ENCODE measurements at regions not wholly inside any gene's neighbourhood (a gene's known extent, or its start where the extent isn't known, plus 50 kb on each side); places are given as distances from the start of the nearest gene placed in this dataset.

GRCh38 chr6:16928387-16928786 lies 167.1 kb upstream of the ATXN1 start:
- TF ChIP-seq CTCF (IDR thresholded peaks at IDR 0.05; ENCODE audit: low read depth, low read length, poor library complexity, severe bottlenecking), result no peak
- TF ChIP-seq EZH2phosphoT487 (IDR thresholded peaks at IDR 0.05; ENCODE audit: borderline replicate concordance, low read length), result no peak
